SU-DHL-6 (cell line): ENCODE measurements at regions not wholly inside any gene's neighbourhood (a gene's known extent, or its start where the extent isn't known, plus 50 kb on each side); places are given as distances from the start of the nearest gene placed in this dataset.

Experiments used
- CTCF ChIP-seq: fragments of 200-600 bp; sonication (generic); IDR thresholded peaks from one replicate; pipeline ENCODE4 v1.5.1; 2017; ENCODE audit warnings: antibody characterized with exemption, mild to moderate bottlenecking, low read length, moderate library complexity; ENCODE audit not compliant: insufficient read depth, poor library complexity, severe bottlenecking
- EZH2phosphoT487 ChIP-seq: fragments of 200-600 bp; sonication (generic), shearing (Covaris generic); conservative IDR thresholded peaks from 2 replicates; pipeline ENCODE4 v1.6.1; 2018; ENCODE audit warnings: mild to moderate bottlenecking, antibody characterized with exemption, low read length, moderate library complexity, mixed read lengths

GRCh38 chr12:88908345-88908744, 328.1 kb upstream of the KITLG start:
- TF ChIP-seq CTCF, result no peak
- no peak for TF ChIP-seq EZH2phosphoT487
